ENCODE measurements at regions not wholly inside any gene's neighbourhood (a gene's known extent, or its start where the extent isn't known, plus 50 kb on each side); places are given as distances from the start of the nearest gene placed in this dataset.

DNA sequence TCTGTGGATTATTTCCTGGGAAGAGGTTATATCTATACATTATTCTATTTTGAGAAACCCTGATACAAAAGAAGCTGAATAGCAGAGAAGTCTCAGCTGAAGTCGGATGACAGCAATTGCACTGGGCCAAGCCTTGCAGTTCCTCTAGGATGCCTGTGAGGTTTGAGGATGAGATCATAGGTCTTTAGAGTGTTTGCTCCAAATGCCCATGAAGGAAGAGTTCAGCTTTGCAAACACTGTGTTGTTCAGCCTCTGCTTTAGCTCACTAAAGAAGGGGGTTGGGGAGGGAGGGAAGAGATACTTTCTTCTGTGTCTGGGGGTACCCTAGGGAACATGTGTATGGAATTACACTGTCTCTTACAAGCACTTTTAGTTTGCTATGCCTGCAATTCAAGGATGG lies 282.5 kb upstream of the NRP1 start:
- DNase-seq (ENCODE audit: low read depth), result peak; percentile 39
- TF ChIP-seq, protein P1, sequence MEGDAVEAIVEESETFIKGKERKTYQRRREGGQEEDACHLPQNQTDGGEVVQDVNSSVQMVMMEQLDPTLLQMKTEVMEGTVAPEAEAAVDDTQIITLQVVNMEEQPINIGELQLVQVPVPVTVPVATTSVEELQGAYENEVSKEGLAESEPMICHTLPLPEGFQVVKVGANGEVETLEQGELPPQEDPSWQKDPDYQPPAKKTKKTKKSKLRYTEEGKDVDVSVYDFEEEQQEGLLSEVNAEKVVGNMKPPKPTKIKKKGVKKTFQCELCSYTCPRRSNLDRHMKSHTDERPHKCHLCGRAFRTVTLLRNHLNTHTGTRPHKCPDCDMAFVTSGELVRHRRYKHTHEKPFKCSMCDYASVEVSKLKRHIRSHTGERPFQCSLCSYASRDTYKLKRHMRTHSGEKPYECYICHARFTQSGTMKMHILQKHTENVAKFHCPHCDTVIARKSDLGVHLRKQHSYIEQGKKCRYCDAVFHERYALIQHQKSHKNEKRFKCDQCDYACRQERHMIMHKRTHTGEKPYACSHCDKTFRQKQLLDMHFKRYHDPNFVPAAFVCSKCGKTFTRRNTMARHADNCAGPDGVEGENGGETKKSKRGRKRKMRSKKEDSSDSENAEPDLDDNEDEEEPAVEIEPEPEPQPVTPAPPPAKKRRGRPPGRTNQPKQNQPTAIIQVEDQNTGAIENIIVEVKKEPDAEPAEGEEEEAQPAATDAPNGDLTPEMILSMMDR (conservative IDR thresholded peaks at IDR 0.05; ENCODE audit: low read depth, low read length), result no peak
- no peak overlapping the region for H3K4me3 ChIP-seq (ENCODE audit: low read depth, low read length)

DNA sequence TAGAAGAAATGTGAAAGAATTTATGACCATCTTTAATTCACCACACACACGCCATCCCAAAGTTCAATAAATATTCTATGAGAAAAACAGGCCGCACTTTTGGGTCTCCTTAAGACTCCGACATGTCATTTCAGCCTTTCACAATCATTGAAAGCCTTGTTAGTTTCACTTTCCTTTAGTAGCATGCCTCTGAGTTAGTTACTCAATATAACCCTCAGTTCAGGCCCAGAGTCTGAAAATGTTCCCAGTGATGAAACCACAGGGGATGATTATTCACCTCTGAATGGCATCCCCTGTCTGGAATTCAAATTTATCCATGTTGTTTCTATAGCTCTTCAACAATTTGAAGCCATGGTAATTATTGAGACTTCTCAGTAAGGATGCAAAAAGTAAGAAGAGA lies 278.1 kb upstream of the NRP1 start:
- H3K4me3 ChIP-seq (ENCODE audit: low read depth, low read length), result no peak overlapping the region

DNA sequence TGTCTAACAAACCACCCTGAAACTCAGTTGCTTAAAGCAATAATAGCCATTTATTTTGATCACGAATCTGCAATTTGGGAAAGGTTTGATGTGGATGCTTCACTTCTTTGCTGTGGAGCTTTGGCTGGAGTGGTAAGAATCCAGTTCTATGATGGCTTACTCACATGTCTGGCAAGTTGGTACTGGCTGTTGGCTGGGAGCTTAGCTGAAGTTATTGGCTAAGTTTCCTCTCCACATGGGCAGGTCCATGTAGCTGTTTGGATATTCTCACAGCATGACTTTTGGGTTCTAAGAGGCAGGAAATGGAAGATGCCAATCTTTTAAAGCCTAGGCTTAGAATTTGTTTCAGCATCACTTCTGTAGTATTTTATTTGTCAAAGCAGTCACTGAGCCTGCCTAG lies 277.6 kb upstream of the NRP1 start:
- H3K4me3 ChIP-seq (ENCODE audit: low read depth, low read length), result no peak overlapping the region
- TF ChIP-seq, protein P1 (conservative IDR thresholded peaks at IDR 0.05; ENCODE audit: low read depth, low read length), result no peak
- peak; percentile 59 for DNase-seq (ENCODE audit: low read depth)

More for the DNA sequence above, 278.1 kb upstream of the NRP1 start:
- peak; percentile 93 for DNase-seq (ENCODE audit: low read depth)
- TF ChIP-seq, protein P1 (conservative IDR thresholded peaks at IDR 0.05; ENCODE audit: low read depth, low read length), result no peak

DNA sequence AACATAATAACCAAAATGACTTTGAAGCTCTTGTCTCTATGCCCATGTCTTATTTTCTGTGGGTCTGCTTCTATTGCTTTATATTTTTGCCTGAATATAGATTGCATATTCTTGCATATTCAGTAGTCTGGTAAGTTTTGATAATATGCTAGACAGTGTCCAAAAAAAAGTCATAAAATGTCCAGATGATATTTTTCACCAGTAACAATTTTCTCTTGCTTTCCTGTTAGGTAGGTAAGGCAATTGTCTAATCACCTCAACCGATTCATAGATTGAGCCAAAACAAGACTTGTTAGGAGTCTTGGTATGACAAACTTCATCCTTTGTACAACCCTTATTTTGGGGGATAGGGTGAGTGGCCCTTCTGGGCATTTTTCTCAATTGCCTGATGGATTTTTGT lies 277.0 kb upstream of the NRP1 start:
- no peak overlapping the region for H3K4me3 ChIP-seq (ENCODE audit: low read depth, low read length)
- DNase-seq (ENCODE audit: low read depth), result no peak
- TF ChIP-seq, protein P1 (conservative IDR thresholded peaks at IDR 0.05; ENCODE audit: low read depth, low read length), result no peak

DNA sequence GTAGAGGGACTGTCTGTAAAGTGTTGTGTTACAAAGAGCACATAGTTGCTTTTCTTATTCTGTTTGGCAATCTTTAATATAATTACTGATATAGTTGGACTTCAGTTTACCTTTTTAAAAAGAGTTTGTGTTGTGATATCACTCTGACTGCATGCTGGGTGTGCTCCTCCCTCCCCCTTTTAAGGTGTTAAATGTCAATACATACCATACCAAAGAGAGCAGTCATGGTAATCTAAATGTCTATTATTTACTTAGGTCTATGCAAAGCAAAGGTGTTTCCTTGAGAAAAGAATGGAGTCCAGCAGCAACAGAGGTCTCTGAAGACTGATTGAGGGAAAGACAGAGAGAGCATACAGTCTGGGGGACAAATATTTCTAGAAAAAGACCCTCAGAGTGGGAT lies 275.1 kb upstream of the NRP1 start:
- TF ChIP-seq, protein P1 (conservative IDR thresholded peaks at IDR 0.05; ENCODE audit: low read depth, low read length), result no peak
- H3K4me3 ChIP-seq (ENCODE audit: low read depth, low read length), result no peak overlapping the region

DNA sequence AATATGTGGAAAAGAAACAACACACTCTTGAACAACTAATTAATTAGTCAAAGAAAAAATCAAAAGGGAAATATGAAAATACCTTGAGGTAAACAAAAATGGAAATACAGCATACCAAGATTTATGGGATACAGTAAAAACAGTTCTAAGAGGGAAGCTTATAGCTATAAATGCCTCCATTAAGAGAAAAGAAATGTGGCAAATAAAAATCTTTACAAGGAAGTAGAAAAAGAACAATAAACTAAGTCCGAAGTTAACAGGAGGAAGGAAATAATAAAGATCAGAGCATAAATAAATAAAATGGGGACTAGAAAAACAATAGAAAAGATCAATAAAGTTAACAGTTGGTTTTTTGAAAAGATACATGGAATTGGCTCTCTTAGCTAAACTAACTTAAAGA lies 267.8 kb upstream of the NRP1 start:
- DNase-seq (ENCODE audit: low read depth), result no peak
- TF ChIP-seq, protein P1 (conservative IDR thresholded peaks at IDR 0.05; ENCODE audit: low read depth, low read length), result no peak
- H3K4me3 ChIP-seq (ENCODE audit: low read depth, low read length), result no peak overlapping the region

More for the DNA sequence above, 275.1 kb upstream of the NRP1 start:
- no peak for DNase-seq (ENCODE audit: low read depth)

DNA sequence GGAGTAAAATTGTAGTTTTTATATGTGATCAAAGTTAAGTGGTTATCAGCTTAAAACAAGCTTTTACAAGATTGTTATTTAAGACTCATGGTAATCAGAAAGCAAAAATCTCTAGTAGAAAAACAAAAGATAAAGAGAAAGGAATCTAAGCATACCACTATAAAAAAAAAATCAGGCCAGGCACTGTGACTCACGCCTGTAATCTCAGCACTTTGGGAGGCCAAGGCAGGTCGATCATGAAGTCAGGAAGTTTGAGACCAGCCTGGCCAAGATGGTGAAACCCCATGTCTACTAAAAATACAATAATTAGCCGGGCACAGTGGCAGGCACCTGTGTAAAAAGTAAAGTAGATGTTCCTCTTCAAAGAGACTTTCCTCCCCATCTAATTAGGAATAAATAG lies 265.9 kb upstream of the NRP1 start:
- DNase-seq (ENCODE audit: low read depth), result peak; percentile 50
- TF ChIP-seq, protein P1 (conservative IDR thresholded peaks at IDR 0.05; ENCODE audit: low read depth, low read length), result no peak
- H3K4me3 ChIP-seq (ENCODE audit: low read depth, low read length), result no peak overlapping the region
